GM23338 (cell line): ENCODE measurements at regions not wholly inside any gene's neighbourhood (a gene's known extent, or its start where the extent isn't known, plus 50 kb on each side); places are given as distances from the start of the nearest gene placed in this dataset.

Source experiments
- CREB1 ChIP-seq: fragments of 250-450 bp; sonication (Bioruptor Pico); IDR thresholded peaks from 2 replicates; pipeline ENCODE4 v1.5.0; 2020; ENCODE audit warnings: low read depth, mild to moderate bottlenecking, moderate library complexity
- CTCF ChIP-seq, 2 experiments: fragments of 200-600 bp in 1 of 2; sonication (generic) in 1 of 2; conservative IDR thresholded peaks; 2 replicates each; pipeline versions ENCODE4 v1.5.1 to v1.6.1; 2016 to 2017; ENCODE audit warnings: antibody characterized with exemption in 2 of 2, low read depth in 2 of 2, mild to moderate bottlenecking in 2 of 2, moderate library complexity in 1 of 2
- EZH2 ChIP-seq: fragments of 200-600 bp; sonication (generic); IDR thresholded peaks from one replicate; pipeline ENCODE4 v1.8.0; 2017; ENCODE audit warnings: antibody characterized with exemption, mild to moderate bottlenecking, low read depth; ENCODE audit not compliant: unreplicated experiment
- EZH2phosphoT487 ChIP-seq: fragments of 200-600 bp; sonication (generic); IDR thresholded peaks from one replicate; pipeline ENCODE4 v1.8.1; 2018; ENCODE audit warnings: antibody characterized with exemption; ENCODE audit not compliant: unreplicated experiment
- POLR2AphosphoS5 ChIP-seq: IDR thresholded peaks from 2 replicates; pipeline ENCODE4 v1.6.1; 2016; ENCODE audit warnings: antibody characterized with exemption, low read depth
- REST ChIP-seq: IDR thresholded peaks from one replicate; pipeline ENCODE4 v1.6.1; 2018; ENCODE audit warnings: antibody characterized with exemption; ENCODE audit not compliant: unreplicated experiment
- STAT1 ChIP-seq: IDR thresholded peaks from one replicate; pipeline ENCODE4 v1.6.1; 2016; ENCODE audit warnings: antibody characterized with exemption; ENCODE audit not compliant: unreplicated experiment
- ZNF114 ChIP-seq: fragments of 250-450 bp; sonication (Bioruptor Pico); IDR thresholded peaks from 2 replicates; pipeline ENCODE4 v1.5.0; 2020; ENCODE audit warnings: mild to moderate bottlenecking, moderate library complexity
- ZNF462 ChIP-seq: fragments of 250-450 bp; sonication (Bioruptor Pico); IDR thresholded peaks from 2 replicates; pipeline ENCODE4 v1.5.0; 2020; ENCODE audit warnings: mild to moderate bottlenecking, moderate library complexity

GRCh38 chr6:871503-871902 lies 178.6 kb upstream of the EXOC2 start:
- TF ChIP-seq EZH2 (no peak), POLR2AphosphoS5 (no peak), CTCF (conservative IDR thresholded peaks at IDR 0.05; ENCODE audit: low read depth in 2 of 2) (no peak), STAT1 (no peak), CREB1 (CRISPR knock-in tag) (no peak), EZH2phosphoT487 (no peak), ZNF462 (CRISPR knock-in tag) (no peak), REST (no peak), ZNF114 (CRISPR knock-in tag) (no peak)
